ENCODE measurements at regions not wholly inside any gene's neighbourhood (a gene's known extent, or its start where the extent isn't known, plus 50 kb on each side); places are given as distances from the start of the nearest gene placed in this dataset.

GRCh38 chr11:62068730-62069129 lies 55.1 kb upstream of the INCENP start:
- Histone ChIP-seq H3K27ac (replicated peaks in 1 of 4) (no peak overlapping the region), H3K36me3 (no peaks in the 10 kb centered on the region), H3K4me1 (no peaks in the 10 kb centered on the region), H3K9me3 (no peaks in the 10 kb centered on the region), H3K27me3 (no peaks in the 10 kb centered on the region), H3K4me3 (no peak overlapping the region)
- TF ChIP-seq POLR2AphosphoS5 (IDR thresholded peaks at IDR 0.05) = no peak
- no peak for TF ChIP-seq CTCF (IDR thresholded peaks at IDR 0.05)
- no peak for TF ChIP-seq EP300 (IDR thresholded peaks at IDR 0.05)
- no peak for TF ChIP-seq POLR2A (IDR thresholded peaks at IDR 0.05; ENCODE audit: low read depth)
- intact Hi-C loops (cut with DNase I) = no loop called here
- no peak for DNase-seq (ENCODE audit: extremely low spot score)
- WGBS = 86% methylated on average over 3 of the region's 3 CpGs

GRCh38 chr11:62067741-62068140 lies 56.1 kb upstream of the INCENP start:
- Histone ChIP-seq H3K27ac (replicated peaks in 1 of 4) (no peak overlapping the region), H3K4me1 (no peaks in the 10 kb centered on the region), H3K27me3 (no peaks in the 10 kb centered on the region), H3K4me3 (no peak overlapping the region), H3K36me3 (no peaks in the 10 kb centered on the region), H3K9me3 (no peaks in the 10 kb centered on the region)
- WGBS = 96% methylated on average over 8 of the region's 8 CpGs
- TF ChIP-seq POLR2AphosphoS5 (IDR thresholded peaks at IDR 0.05) (no peak), CTCF (IDR thresholded peaks at IDR 0.05) (no peak), EP300 (IDR thresholded peaks at IDR 0.05) (no peak), POLR2A (IDR thresholded peaks at IDR 0.05; ENCODE audit: low read depth) (no peak)
- DNase-seq (ENCODE audit: extremely low spot score) = no peak
- intact Hi-C loops (cut with DNase I) = no loop called here

GRCh38 chr11:62064221-62064620 lies 59.6 kb upstream of the INCENP start:
- H3K4me1 ChIP-seq = no peaks in the 10 kb centered on the region
- intact Hi-C loops (cut with DNase I) = no loop called here
- H3K36me3 ChIP-seq = no peaks in the 10 kb centered on the region
- DNase-seq (ENCODE audit: extremely low spot score) = no peak
- no peaks in the 10 kb centered on the region for H3K27me3 ChIP-seq
- H3K9me3 ChIP-seq = no peaks in the 10 kb centered on the region
- TF ChIP-seq EP300 (IDR thresholded peaks at IDR 0.05) (no peak), POLR2AphosphoS5 (IDR thresholded peaks at IDR 0.05) (no peak), CTCF (IDR thresholded peaks at IDR 0.05) (no peak), POLR2A (IDR thresholded peaks at IDR 0.05; ENCODE audit: low read depth) (no peak)
- H3K27ac ChIP-seq (replicated peaks in 1 of 4) = no peak overlapping the region
- WGBS = 96% methylated on average over 2 of the region's 2 CpGs
- H3K4me3 ChIP-seq = no peak overlapping the region

GRCh38 chr11:62062223-62062861 lies 61.5 kb upstream of the INCENP start:
- H3K36me3 ChIP-seq = no peaks in the 10 kb centered on the region
- WGBS = 85% methylated on average over 1 of the region's 4 CpGs
- H3K27me3 ChIP-seq = no peaks in the 10 kb centered on the region
- DNase-seq (ENCODE audit: extremely low spot score) = no peak
- intact Hi-C loops (cut with DNase I) = no loop called here
- no peaks in the 10 kb centered on the region for H3K4me1 ChIP-seq
- H3K9me3 ChIP-seq = no peaks in the 10 kb centered on the region
- H3K27ac ChIP-seq (replicated peaks in 1 of 4) = peak overlapping the region in 1 of 4 donors; percentile 44
- TF ChIP-seq POLR2A (IDR thresholded peaks at IDR 0.05; ENCODE audit: low read depth) = no peak
- no peak overlapping the region for H3K4me3 ChIP-seq

GRCh38 chr11:62061356-62062222 lies 62.2 kb upstream of the INCENP start:
- Histone ChIP-seq H3K36me3 (no peaks in the 10 kb centered on the region), H3K4me3 (no peak overlapping the region), H3K27ac (replicated peaks in 1 of 4) (peak overlapping the region in 1 of 4 donors; percentile 44), H3K27me3 (no peaks in the 10 kb centered on the region), H3K4me1 (no peaks in the 10 kb centered on the region), H3K9me3 (no peaks in the 10 kb centered on the region)
- intact Hi-C loops (cut with DNase I) = no loop called here
- 76% methylated on average over 11 of the region's 11 CpGs for WGBS
- TF ChIP-seq CTCF (IDR thresholded peaks at IDR 0.05) = no peak
- peak in 1 of 2 donors; percentile 6 for TF ChIP-seq POLR2AphosphoS5 (IDR thresholded peaks at IDR 0.05)
- DNase-seq (ENCODE audit: extremely low spot score) = no peak

All from esophagus muscularis mucosa (tissue), 4 donors.